BLaER1 (cell line): ENCODE measurements at regions not wholly inside any gene's neighbourhood (a gene's known extent, or its start where the extent isn't known, plus 50 kb on each side); places are given as distances from the start of the nearest gene placed in this dataset.

ENCODE experiments used
- H3K27ac ChIP-seq: shearing (Covaris generic); formaldehyde crosslinking; 2 replicates; pipeline ENCODE4 v1.8.1; 2022
- H3K27me3 ChIP-seq: shearing (Covaris generic); formaldehyde crosslinking; 2 replicates; pipeline ENCODE4 v1.8.1; 2022
- H3K36me3 ChIP-seq: shearing (Covaris generic); formaldehyde crosslinking; 2 replicates; pipeline ENCODE4 v1.8.1; 2022
- H3K4me1 ChIP-seq: shearing (Covaris generic); formaldehyde crosslinking; 2 replicates; pipeline ENCODE4 v1.8.1; 2022
- H3K4me2 ChIP-seq: shearing (Covaris generic); formaldehyde crosslinking; 2 replicates; pipeline ENCODE4 v1.8.1; 2022
- H3K4me3 ChIP-seq: shearing (Covaris generic); formaldehyde crosslinking; 2 replicates; pipeline ENCODE4 v1.8.1; 2022
- H3K9ac ChIP-seq: shearing (Covaris generic); formaldehyde crosslinking; 2 replicates; pipeline ENCODE4 v1.8.1; 2022
- H3K9me3 ChIP-seq: shearing (Covaris generic); formaldehyde crosslinking; 2 replicates; pipeline ENCODE4 v1.8.1; 2022
- H4K20me1 ChIP-seq: shearing (Covaris generic); formaldehyde crosslinking; 2 replicates; pipeline ENCODE4 v1.8.1; 2022
- Cebpa-rat ChIP-seq: shearing (Covaris generic); IDR thresholded peaks from 2 replicates; pipeline ENCODE4 v1.8.1; 2022

- H3K9ac ChIP-seq = no peak overlapping the region
- no peak overlapping the region for H3K27ac ChIP-seq
- H3K27me3 ChIP-seq = no peaks in the 10 kb centered on the region
- no peak overlapping the region for H3K4me3 ChIP-seq
- no peaks in the 10 kb centered on the region for H3K4me1 ChIP-seq
- TF ChIP-seq Cebpa-rat = no peak
- H3K36me3 ChIP-seq = no peaks in the 10 kb centered on the region
- no peak overlapping the region for H3K4me2 ChIP-seq
- H4K20me1 ChIP-seq = no peaks in the 10 kb centered on the region
- no peaks in the 10 kb centered on the region for H3K9me3 ChIP-seq
Measured at GRCh38 chr13:83935566-83935965, 53.3 kb upstream of the SLITRK1 start.
